Smooth muscle cell (in vitro differentiated cells): ENCODE measurements at regions not wholly inside any gene's neighbourhood (a gene's known extent, or its start where the extent isn't known, plus 50 kb on each side); places are given as distances from the start of the nearest gene placed in this dataset.
"Not testable (repeated sequence)": the region's sequence is repeated elsewhere in the genome, so short reads cannot be mapped to it uniquely, and the experiment has no call there.

Source experiments
- DNase-seq: peaks from one replicate; lab custom pipeline; 2025; ENCODE audit not compliant: unreplicated experiment; lab: John Stamatoyannopoulos, UW
- H2AFZ ChIP-seq: fragments of 200-600 bp; sonication (generic); 2 replicates; pipeline ENCODE4 v1.6.0; 2016; ENCODE audit warnings: antibody characterized with exemption, low read depth, mild to moderate bottlenecking
- H3F3A ChIP-seq: fragments of 200-600 bp; sonication (generic); 2 replicates; pipeline ENCODE4 v1.6.0; 2017; ENCODE audit warnings: antibody characterized with exemption, low read depth
- H3K27ac ChIP-seq: fragments of 200-600 bp; sonication (generic); 2 replicates; pipeline ENCODE4 v1.5.1; 2016; ENCODE audit warnings: low read depth, mild to moderate bottlenecking
- H3K27me3 ChIP-seq: fragments of 200-600 bp; sonication (generic); 2 replicates; pipeline ENCODE4 v1.6.1; 2016; ENCODE audit warnings: low read depth, mild to moderate bottlenecking
- H3K36me3 ChIP-seq: fragments of 200-600 bp; sonication (generic); 2 replicates; pipeline ENCODE4 v1.5.1; 2016; ENCODE audit warnings: low read depth
- H3K4me1 ChIP-seq: fragments of 200-600 bp; sonication (generic); 2 replicates; pipeline ENCODE4 v1.5.1; 2016; ENCODE audit warnings: low read depth
- H3K4me2 ChIP-seq: fragments of 200-600 bp; sonication (generic); 2 replicates; pipeline ENCODE4 v1.6.0; 2016; ENCODE audit warnings: mild to moderate bottlenecking
- H3K4me3 ChIP-seq: fragments of 200-600 bp; sonication (generic); 2 replicates; pipeline ENCODE4 v1.5.1; 2016; ENCODE audit warnings: mild to moderate bottlenecking
- H3K79me2 ChIP-seq: fragments of 200-600 bp; sonication (generic); 2 replicates; pipeline ENCODE4 v1.6.0; 2016; ENCODE audit warnings: low read depth, mild to moderate bottlenecking
- H3K9ac ChIP-seq: fragments of 200-600 bp; sonication (generic); 2 replicates; pipeline ENCODE4 v1.6.0; 2016; ENCODE audit warnings: low read depth
- H3K9me3 ChIP-seq: fragments of 200-600 bp; sonication (generic); replicated peaks from 2 replicates; pipeline ENCODE4 v1.5.1; 2016; ENCODE audit warnings: low read depth
- H4K20me1 ChIP-seq: fragments of 200-600 bp; sonication (generic); 2 replicates; pipeline ENCODE4 v1.6.0; 2016; ENCODE audit warnings: low read depth
- WGBS: methylation state at CpG from one replicate; pipeline ENCODE4 v1.1.7; 2016; ENCODE audit warnings: low lambda C conversion rate; 5-methylcytosine and 5-hydroxymethylcytosine counted together
- TF ChIP-seq, protein P1 (sequence below): fragments of 200-600 bp; sonication (generic); IDR thresholded peaks from 2 replicates; pipeline ENCODE4 v1.5.1; 2017; ENCODE audit warnings: borderline replicate concordance, mild to moderate bottlenecking, antibody characterized with exemption; ENCODE audit not compliant: insufficient read depth, poor library complexity, severe bottlenecking

DNA sequence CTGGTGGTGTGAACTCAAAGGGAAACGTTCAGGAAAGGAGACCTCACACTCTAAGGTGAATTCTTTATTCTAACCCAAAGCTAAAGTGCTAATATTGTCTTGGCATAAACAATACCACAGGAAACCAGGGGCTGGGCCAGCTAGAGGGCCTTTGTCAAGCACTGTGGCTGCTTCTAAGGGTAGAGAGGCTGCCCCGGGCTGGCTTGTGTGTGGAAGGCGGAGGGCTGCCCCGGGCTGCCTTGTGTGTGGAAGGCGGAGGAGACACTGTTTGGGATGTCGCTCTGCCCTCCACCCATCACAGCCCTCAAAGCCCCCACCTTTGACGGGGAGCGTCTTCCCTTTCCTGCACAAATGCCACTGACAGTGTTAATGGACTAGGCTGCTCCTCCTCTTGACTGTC, 216.8 kb downstream of the TOMM20 start:
- Histone ChIP-seq H2AFZ (no peak overlapping the region), H3K27me3 (no peaks in the 10 kb centered on the region), H3K9ac (no peak overlapping the region), H3K79me2 (no peaks in the 10 kb centered on the region), H3K36me3 (no peaks in the 10 kb centered on the region), H3F3A (peaks cover 10% of the 10 kb centered on the region), H3K27ac (no peak overlapping the region), H3K4me3 (no peak overlapping the region), H3K9me3 (no peaks in the 10 kb centered on the region), H3K4me2 (no peak overlapping the region), H3K4me1 (peaks cover 4% of the 10 kb centered on the region), H4K20me1 (no peaks in the 10 kb centered on the region)
- 85% methylated on average over 8 of the region's 8 CpGs for WGBS
- TF ChIP-seq, protein P1, sequence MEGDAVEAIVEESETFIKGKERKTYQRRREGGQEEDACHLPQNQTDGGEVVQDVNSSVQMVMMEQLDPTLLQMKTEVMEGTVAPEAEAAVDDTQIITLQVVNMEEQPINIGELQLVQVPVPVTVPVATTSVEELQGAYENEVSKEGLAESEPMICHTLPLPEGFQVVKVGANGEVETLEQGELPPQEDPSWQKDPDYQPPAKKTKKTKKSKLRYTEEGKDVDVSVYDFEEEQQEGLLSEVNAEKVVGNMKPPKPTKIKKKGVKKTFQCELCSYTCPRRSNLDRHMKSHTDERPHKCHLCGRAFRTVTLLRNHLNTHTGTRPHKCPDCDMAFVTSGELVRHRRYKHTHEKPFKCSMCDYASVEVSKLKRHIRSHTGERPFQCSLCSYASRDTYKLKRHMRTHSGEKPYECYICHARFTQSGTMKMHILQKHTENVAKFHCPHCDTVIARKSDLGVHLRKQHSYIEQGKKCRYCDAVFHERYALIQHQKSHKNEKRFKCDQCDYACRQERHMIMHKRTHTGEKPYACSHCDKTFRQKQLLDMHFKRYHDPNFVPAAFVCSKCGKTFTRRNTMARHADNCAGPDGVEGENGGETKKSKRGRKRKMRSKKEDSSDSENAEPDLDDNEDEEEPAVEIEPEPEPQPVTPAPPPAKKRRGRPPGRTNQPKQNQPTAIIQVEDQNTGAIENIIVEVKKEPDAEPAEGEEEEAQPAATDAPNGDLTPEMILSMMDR = no peak
- DNase-seq = no peak

GRCh38 chr1:234911136-234911535, 217.5 kb downstream of the TOMM20 start:
- H3K27me3 ChIP-seq, H2AFZ ChIP-seq, H3K9me3 ChIP-seq, H3F3A ChIP-seq, H3K9ac ChIP-seq, H3K27ac ChIP-seq, DNase-seq, H3K4me2 ChIP-seq, H4K20me1 ChIP-seq, H3K36me3 ChIP-seq, H3K4me3 ChIP-seq, H3K4me1 ChIP-seq, H3K79me2 ChIP-seq: not testable (repeated sequence)
- 89% methylated on average over 5 of the region's 5 CpGs for WGBS

DNA sequence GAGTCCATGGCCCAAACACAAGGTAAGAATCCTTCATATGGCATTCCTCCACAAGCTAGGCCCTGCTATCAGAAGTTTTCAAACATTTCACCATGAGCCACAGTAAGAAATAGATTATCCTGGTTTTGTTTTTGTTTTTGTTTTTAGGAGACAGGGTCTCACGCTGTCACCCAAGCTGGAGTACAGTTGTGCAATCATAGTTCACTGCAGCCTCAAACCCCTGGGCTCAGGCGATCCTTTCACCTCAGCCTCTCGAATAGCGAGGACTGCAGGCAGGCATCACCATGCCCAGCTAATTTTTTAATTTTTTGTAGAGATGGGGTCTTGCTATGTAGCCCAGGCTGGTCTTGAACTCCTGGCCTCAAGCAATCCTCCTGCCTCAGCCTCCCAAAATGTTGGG, 218.8 kb downstream of the TOMM20 start:
- no peak overlapping the region for H3K27ac ChIP-seq
- TF ChIP-seq, protein P1 = no peak
- 100% methylated on average over 4 of the region's 4 CpGs for WGBS
- peaks cover 10% of the 10 kb centered on the region for H3F3A ChIP-seq
- no peaks in the 10 kb centered on the region for H3K9me3 ChIP-seq
- H4K20me1 ChIP-seq = no peaks in the 10 kb centered on the region
- no peak for DNase-seq
- no peak overlapping the region for H3K4me2 ChIP-seq
- no peak overlapping the region for H2AFZ ChIP-seq
- no peaks in the 10 kb centered on the region for H3K36me3 ChIP-seq
- H3K4me3 ChIP-seq = no peak overlapping the region
- peaks cover 4% of the 10 kb centered on the region for H3K4me1 ChIP-seq
- H3K79me2 ChIP-seq = no peaks in the 10 kb centered on the region
- no peak overlapping the region for H3K9ac ChIP-seq
- H3K27me3 ChIP-seq = no peaks in the 10 kb centered on the region

- H3K4me2 ChIP-seq = no peak overlapping the region
- peaks cover 4% of the 10 kb centered on the region for H3K4me1 ChIP-seq
- no peaks in the 10 kb centered on the region for H3K27me3 ChIP-seq
- no peak for DNase-seq
- peaks cover 10% of the 10 kb centered on the region for H3F3A ChIP-seq
- no peak overlapping the region for H3K9ac ChIP-seq
- no peak overlapping the region for H3K4me3 ChIP-seq
- H4K20me1 ChIP-seq = no peaks in the 10 kb centered on the region
- H3K79me2 ChIP-seq = no peaks in the 10 kb centered on the region
- whole genome bisulfite sequencing = 85% methylated on average over 1 of the region's 1 CpG
- TF ChIP-seq, protein P1 = no peak
- no peak overlapping the region for H3K27ac ChIP-seq
- H3K9me3 ChIP-seq = no peaks in the 10 kb centered on the region
- H2AFZ ChIP-seq = no peak overlapping the region
- H3K36me3 ChIP-seq = no peaks in the 10 kb centered on the region
Measured at GRCh38 chr1:234909307-234909810, 219.3 kb downstream of the TOMM20 start.
